Suprapubic skin (tissue), 4 donors: ENCODE measurements at regions not wholly inside any gene's neighbourhood (a gene's known extent, or its start where the extent isn't known, plus 50 kb on each side); places are given as distances from the start of the nearest gene placed in this dataset.

Experiments used
- CTCF ChIP-seq, 2 donors: fragments of 200-600 bp in 1 of 2; fragments of 450-650 bp in 1 of 2; sonication (generic) in 1 of 2; IDR thresholded peaks; one replicate each; pipeline ENCODE4 v1.5.1; 2016 to 2019; ENCODE audit warnings: antibody characterized with exemption in 2 of 2, mild to moderate bottlenecking in 1 of 2, moderate library complexity in 1 of 2
- EP300 ChIP-seq: sonication (generic); formaldehyde crosslinking; IDR thresholded peaks from one replicate; pipeline ENCODE4 v1.6.1; 2017; ENCODE audit warnings: antibody characterized with exemption
- POLR2A ChIP-seq, 2 donors: fragments of 450-650 bp; IDR thresholded peaks; one replicate each; pipeline ENCODE4 v1.6.1; 2017; ENCODE audit warnings: antibody characterized with exemption in 2 of 2, mild to moderate bottlenecking in 2 of 2, moderate library complexity in 2 of 2
- POLR2AphosphoS5 ChIP-seq, 3 donors: sonication (generic); formaldehyde crosslinking; IDR thresholded peaks; one replicate each; pipeline ENCODE4 v1.6.1; 2017; ENCODE audit warnings: antibody characterized with exemption in 3 of 3

- TF ChIP-seq CTCF (IDR thresholded peaks at IDR 0.05) (no peak), POLR2AphosphoS5 (IDR thresholded peaks at IDR 0.05) (no peak), EP300 (no peak), POLR2A (IDR thresholded peaks at IDR 0.05) (no peak)
These were observed 681.4 kb downstream of the GABRG1 start for GRCh38 chr4:45442466-45442865.
